GM21515 (cell line): ENCODE measurements at regions not wholly inside any gene's neighbourhood (a gene's known extent, or its start where the extent isn't known, plus 50 kb on each side); places are given as distances from the start of the nearest gene placed in this dataset.
A peak's percentile ranks its signal among the peaks of the same experiment; 100 is the strongest.

Experiments
- ATAC-seq: cut with Tn5 transposase; IDR thresholded peaks from one replicate; pipeline ENCODE4 v1.9.1; 2021; ENCODE audit not compliant: unreplicated experiment

DNA sequence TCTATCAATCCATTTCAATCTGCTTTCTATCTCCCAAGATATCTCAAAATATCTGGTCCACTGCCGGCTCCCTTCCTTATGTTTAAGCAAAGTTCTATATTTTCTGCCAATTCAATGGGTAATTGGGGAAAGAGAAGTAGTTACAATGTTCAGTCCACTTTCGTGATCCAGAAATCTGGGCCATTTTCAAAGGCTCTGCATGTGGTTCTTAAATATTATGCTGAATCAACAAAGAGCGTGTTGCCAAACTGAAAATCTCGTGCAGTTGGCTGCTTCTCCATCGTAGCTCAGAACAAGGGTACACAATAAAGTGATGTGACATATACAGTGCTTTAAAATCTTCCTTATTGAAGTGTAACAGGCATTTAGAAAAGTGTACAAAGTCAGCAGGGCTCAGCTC lies 863.1 kb downstream of the RNF144A start:
- ATAC-seq: no peak

DNA sequence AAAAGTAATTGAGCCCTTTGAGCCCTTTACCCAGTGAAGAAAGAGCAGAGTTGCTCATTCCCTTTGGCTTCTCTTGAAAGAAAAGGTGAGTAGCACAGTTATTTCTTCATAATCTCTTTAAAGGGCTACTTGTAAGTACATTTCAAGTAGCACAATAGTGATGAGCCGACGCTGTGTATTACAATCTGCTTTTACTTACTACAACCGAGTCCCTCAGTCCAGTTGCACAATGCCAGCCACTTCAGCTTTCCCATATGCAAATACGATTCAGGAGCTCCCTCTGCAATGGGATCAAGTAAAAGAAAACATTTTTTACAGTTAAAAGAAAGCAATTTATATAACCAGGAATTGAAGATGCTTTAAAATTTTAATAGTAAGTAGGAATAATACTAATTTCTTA lies 868.5 kb downstream of the RNF144A start:
- ATAC-seq: no peak

DNA sequence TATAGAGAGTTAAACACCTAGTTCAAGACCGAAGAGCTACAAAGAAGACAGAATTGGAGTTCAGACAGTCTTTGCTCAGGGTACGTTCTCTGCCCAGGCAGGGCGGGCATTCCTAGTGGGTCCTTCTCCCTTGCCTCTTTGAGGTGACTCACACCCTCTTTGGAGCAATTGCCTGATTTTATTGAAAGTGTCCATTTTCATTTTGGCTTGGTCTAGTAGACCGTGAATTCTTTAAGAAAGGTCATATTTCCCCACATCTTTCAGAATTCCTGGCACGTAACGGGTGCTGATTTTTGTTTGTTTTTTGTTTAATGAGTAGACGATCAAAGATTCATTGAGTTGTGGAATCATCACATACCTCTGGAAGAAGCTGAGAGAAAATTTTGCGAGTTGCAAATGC lies 871.5 kb downstream of the RNF144A start:
- no peak for ATAC-seq

DNA sequence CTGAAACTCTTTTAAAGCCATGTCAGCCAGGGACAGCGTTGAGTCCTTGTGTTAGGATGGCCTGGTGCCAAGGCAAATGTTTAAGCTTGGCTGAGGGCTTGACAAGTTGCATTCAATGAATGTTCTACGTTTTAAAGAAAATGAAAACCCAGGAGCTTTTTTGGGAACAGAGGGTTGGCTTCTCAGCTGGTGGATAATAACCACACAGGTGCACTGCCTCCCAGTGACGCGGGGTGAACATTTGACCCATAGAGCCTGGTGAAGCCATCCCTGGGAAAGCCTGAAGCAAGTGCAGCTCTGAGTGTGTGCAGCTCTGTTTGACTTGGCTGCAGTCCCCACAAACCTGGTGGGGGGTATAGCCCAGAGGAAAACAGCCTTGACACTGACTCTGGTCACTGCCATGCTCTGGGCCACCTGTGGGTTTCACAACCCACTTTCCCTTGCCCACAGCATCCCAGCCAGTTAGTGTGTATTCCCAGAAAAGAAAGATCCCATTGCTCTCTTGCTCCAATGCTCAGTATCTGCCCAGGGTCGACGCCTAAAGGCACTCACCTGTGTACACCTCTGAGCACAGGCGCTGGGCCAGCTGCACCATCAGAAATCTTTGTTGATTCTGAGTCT lies 874.9 kb downstream of the RNF144A start:
- no peak for ATAC-seq

DNA sequence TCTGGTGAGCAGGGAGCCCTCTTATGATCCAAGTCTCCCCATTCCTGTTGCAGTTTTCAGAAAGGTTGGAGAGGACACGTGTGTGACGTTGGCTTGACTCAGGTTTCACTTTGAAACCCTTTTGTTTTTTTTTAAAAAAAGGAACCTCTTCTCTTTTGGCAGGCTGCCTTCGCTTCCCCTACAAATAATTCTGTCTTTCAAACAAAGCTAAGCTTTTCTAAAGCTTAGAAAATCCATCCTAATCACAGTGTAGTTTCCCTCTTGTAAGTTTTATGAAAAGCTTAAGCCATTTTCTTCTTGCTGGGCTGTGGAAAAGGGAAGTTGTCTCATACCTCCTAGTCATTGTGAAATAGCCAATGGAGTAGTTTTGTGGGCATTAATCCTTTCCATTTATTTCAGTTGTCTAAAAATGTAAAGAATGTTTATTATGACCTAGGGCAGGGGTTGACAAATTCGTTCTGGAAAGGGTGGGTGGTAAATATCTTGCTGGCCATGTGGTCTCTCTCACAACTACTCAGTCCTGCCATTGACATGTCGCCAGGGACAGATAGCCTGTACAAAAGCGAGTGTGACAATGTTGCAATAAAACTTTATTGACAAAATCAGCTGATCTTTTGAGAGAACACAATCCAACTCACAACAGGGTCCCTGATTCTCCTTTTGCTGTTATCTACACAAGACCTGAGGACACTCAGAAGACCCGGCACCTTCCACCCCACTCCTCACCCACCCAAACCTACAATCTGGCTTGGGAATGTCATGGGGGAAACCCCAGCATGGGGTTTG lies 878.8 kb downstream of the RNF144A start:
- ATAC-seq: no peak

GRCh38 chr2:7800031-7800430 lies 881.8 kb upstream of the ID2 start:
- no peak for ATAC-seq

DNA sequence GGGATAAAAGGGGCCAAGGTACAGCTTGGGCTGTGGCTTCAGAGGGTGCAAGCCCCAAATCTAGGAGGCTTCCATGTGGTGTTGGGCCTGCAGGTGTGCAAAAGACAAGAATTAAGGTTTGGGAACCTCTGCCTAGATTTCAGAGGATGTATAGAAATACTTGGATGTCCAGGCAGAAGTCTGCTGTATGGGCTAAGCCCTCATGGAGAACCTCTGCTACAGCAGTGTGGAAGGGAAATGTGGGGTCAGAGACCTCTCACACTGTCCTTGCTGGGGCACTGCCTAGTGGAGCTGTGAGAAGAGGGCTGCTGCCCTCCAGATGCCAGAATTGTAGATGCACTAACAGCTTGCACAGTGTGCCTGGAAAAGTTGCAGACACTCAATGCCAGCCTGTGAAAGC lies 880.6 kb upstream of the ID2 start:
- no peak for ATAC-seq

DNA sequence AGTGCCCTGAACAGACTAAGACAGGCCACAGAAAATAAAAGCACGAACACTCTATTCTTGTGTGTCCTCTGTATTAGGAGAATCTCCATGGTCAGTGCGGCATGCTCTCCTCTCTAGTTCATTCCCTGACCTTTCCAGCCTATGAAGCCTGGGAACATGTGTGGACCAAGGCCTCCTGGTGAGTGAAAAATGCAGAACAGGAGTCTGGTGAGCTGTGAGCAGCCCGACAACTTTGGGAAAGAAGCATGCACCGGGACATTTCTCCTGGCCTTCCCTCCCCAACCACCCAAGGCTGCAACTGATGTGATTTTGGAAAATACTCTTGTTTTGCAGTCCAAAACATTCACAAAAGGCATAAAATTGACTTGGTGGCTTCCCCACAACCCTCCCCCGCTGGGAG lies 878.3 kb upstream of the ID2 start:
- no peak for ATAC-seq

DNA sequence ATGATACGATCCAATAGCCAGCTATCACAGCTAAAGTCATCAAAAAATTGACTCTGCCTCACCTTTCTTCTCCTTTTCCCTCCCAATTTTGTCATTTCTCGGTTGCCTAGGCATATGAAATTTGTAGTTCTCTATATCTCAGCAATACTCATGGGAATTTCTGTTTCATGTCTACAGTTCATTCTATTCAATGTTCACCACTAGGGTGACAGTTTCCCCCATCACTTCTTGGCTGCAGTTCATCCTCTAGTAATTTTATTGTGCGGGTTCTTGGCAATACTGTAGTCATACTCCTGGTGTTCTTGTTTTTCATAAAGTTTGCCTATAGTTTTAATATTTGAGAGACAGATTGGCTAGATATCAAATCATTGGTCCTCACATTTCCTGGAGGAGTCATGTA lies 872.2 kb upstream of the ID2 start:
- no peak for ATAC-seq

DNA sequence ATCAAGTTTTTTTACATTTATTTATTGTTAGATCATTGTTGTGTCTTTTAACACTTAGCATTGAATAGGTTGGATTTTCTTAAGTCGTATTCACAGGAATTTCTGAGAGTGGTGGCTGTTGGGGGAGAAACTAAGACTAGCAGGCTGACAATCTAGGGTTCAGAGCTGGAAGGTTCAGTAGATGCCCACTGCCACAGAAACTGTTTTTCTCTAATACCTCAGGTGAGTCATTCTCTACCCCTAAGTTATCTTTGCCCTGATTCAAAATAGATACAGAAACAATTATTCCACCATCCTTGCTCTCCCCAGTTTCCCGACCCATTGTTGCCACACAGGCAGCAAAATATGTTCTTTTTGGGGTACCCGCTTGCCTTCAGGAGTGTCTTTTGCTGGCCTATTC lies 870.8 kb upstream of the ID2 start:
- no peak for ATAC-seq

GRCh38 chr2:7812231-7812995 lies 869.4 kb upstream of the ID2 start:
- no peak for ATAC-seq

DNA sequence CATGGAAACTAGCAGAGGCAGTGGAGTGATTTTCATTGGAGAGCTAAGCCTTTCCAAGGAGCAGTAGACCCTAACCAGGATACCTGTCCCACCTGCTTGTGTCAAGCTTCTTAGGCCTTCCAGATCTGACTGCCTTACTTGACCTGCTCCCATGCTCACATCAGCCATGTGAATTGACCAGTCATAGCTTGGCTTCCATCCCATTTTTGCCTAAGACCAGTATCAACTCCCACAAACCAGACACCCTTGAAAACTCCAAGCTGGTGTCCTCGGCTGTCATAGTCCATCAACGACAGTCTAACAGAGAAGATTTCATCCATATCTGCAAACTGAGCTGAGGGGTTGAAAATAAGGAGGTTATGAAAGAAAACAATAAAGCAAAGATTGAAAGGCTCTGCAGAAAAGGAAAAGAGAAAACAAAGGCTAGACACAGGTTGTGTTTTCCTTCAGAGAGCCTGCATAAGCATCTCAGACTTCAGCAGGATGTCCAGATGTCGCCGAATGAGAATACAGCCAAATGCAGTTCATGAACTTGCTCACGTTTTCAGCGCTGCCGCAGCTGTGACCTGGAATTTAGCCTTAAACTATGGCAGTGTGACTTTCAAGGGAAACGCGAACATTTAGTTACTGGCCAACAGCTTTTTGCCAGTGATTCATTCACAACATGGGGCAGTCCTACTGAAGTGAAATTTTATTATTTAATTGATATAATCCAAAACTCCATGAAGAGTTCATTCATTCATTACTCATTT lies 868.1 kb upstream of the ID2 start:
- no peak for ATAC-seq

GRCh38 chr2:7815726-7816125 lies 866.1 kb upstream of the ID2 start:
- no peak for ATAC-seq

- no peak for ATAC-seq
Observed at GRCh38 chr2:7816233-7816632, 865.6 kb upstream of the ID2 start.

GRCh38 chr2:7816944-7817343 lies 864.9 kb upstream of the ID2 start:
- no peak for ATAC-seq

DNA sequence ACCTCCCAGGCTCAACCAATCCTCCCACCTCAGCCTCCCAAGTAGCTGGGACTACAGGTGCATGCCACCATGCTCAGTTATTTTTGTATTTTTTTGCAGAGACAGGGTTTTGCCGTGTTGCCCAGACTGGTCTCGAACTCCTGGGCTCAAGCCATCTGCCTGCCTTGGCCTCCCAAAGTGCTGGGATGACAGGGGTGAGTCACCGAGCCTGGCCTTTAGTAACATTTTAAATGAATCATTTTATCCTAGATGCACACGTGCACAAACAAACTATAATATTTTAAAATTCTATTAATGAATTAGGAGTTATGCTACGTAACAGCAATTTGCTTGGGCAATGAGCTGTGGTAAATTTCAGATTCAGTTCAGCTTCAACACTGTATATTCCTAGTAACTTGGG lies 862.5 kb upstream of the ID2 start:
- no peak for ATAC-seq

DNA sequence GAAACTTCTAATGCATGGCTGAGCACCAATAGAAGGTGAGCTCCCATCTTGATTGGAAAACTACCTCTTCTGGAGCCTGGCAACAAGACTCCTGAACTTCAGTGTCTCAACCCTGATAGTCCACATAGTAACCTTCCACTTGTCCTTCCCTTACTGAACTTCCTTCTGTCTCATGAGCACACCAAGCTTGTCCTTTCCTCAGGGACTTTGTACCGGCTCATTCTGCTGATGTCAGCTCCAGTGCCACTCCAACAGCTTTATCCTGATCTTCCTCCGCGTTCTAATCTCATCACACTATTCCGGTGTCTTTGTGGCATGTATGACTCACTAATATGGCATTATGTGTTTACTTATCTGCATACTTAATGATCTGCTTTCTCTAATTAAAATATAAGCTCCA lies 862.0 kb upstream of the ID2 start:
- no peak for ATAC-seq

DNA sequence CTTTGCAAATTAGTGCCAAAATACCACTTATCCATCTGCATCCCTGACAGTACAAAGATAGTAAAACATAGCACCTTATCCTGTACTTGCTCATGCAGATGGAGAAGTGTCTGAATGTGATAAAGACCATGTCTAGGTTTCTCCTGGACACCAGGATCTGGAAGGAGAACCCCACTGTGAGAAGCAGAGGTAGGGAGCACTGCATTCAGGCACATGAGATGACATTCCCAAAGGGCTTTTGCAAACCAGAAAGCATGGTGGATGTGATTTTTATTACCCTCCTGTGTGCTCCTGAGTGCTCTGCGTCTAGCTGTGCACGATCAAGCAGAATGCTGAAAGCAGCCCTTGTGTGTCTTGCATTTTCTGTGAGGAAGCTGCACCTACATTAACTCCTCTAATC lies 857.6 kb upstream of the ID2 start:
- ATAC-seq: no peak

GRCh38 chr2:7825591-7826312 lies 856.1 kb upstream of the ID2 start:
- peak; percentile 95 for ATAC-seq

DNA sequence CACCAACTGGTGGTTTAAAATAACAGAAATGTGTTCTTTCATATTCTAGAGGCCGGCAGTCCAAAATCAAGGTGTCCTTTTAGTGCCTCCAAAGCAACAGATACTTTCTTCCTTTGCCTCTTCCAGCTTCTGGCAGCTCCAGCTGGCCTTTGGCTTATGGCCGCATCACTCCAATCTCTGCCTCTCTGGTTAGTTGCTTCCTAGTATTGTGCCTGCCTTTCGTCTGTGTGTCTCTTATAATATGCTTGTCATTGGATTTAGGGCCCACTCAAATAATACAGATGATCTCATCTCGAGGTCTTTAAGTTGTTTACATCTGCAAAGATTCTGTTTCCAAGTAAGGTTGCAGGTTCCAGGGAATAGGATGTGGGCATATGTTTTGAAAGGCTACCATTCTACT lies 855.2 kb upstream of the ID2 start:
- ATAC-seq: no peak

GRCh38 chr2:7829241-7829640 lies 852.6 kb upstream of the ID2 start:
- ATAC-seq: no peak
